ENCODE measurements at regions not wholly inside any gene's neighbourhood (a gene's known extent, or its start where the extent isn't known, plus 50 kb on each side); places are given as distances from the start of the nearest gene placed in this dataset.
"Not testable (repeated sequence)": the region's sequence is repeated elsewhere in the genome, so short reads cannot be mapped to it uniquely, and the experiment has no call there.

- TF ChIP-seq CTCF (IDR thresholded peaks at IDR 0.05; ENCODE audit: low read depth, low read length), result no peak
- no peaks in the 10 kb centered on the region for H3K9me3 ChIP-seq (ENCODE audit: low read depth)
- no peaks in the 10 kb centered on the region for H3K4me1 ChIP-seq (ENCODE audit: low read depth)
- no peak overlapping the region for H3K27ac ChIP-seq
- H3K4me3 ChIP-seq, result no peak overlapping the region
- DNase-seq (ENCODE audit: low read depth in 1 of 2, low spot score in 1 of 2), result no peak
- no peaks in the 10 kb centered on the region for H3K27me3 ChIP-seq
- H3K36me3 ChIP-seq, result no peaks in the 10 kb centered on the region
These were observed 145.6 kb upstream of the DCAF8L1 start for GRCh38 chrX:28126886-28127285.

- Histone ChIP-seq H3K4me3 (no peak overlapping the region), H3K27ac (no peak overlapping the region), H3K27me3 (no peaks in the 10 kb centered on the region), H3K9me3 (ENCODE audit: low read depth) (no peaks in the 10 kb centered on the region), H3K36me3 (no peaks in the 10 kb centered on the region), H3K4me1 (ENCODE audit: low read depth) (no peaks in the 10 kb centered on the region)
- no peak for TF ChIP-seq CTCF (IDR thresholded peaks at IDR 0.05; ENCODE audit: low read depth, low read length)
- DNase-seq (ENCODE audit: low read depth in 1 of 2, low spot score in 1 of 2), result no peak
These were observed 143.2 kb upstream of the DCAF8L1 start for GRCh38 chrX:28124416-28124815.

GRCh38 chrX:28120580-28121245 is 139.5 kb upstream of the DCAF8L1 start:
- not testable (repeated sequence) for H3K4me3 ChIP-seq; H3K27me3 ChIP-seq; DNase-seq (ENCODE audit: low read depth in 1 of 2, low spot score in 1 of 2); H3K9me3 ChIP-seq (ENCODE audit: low read depth); H3K36me3 ChIP-seq; H3K4me1 ChIP-seq (ENCODE audit: low read depth); H3K27ac ChIP-seq

- Histone ChIP-seq H3K4me1 (ENCODE audit: low read depth) (no peaks in the 10 kb centered on the region), H3K4me3 (no peak overlapping the region), H3K27me3 (no peaks in the 10 kb centered on the region), H3K9me3 (ENCODE audit: low read depth) (no peaks in the 10 kb centered on the region), H3K27ac (no peak overlapping the region), H3K36me3 (no peaks in the 10 kb centered on the region)
- peak in 1 of 2 donors; percentile 22 for DNase-seq (ENCODE audit: low read depth in 1 of 2, low spot score in 1 of 2)
- no peak for TF ChIP-seq CTCF (IDR thresholded peaks at IDR 0.05; ENCODE audit: low read depth, low read length)
These were observed 138.8 kb upstream of the DCAF8L1 start for GRCh38 chrX:28120072-28120471.

GRCh38 chrX:28108186-28108945 is 127.1 kb upstream of the DCAF8L1 start:
- no peak overlapping the region for H3K4me3 ChIP-seq
- no peak for DNase-seq (ENCODE audit: low read depth in 1 of 2, low spot score in 1 of 2)
- no peak overlapping the region for H3K27ac ChIP-seq
- no peaks in the 10 kb centered on the region for H3K9me3 ChIP-seq (ENCODE audit: low read depth)
- TF ChIP-seq CTCF (IDR thresholded peaks at IDR 0.05; ENCODE audit: low read depth, low read length), result no peak
- no peaks in the 10 kb centered on the region for H3K27me3 ChIP-seq
- no peaks in the 10 kb centered on the region for H3K36me3 ChIP-seq
- H3K4me1 ChIP-seq (ENCODE audit: low read depth), result no peaks in the 10 kb centered on the region

GRCh38 chrX:28099166-28099565 is 117.9 kb upstream of the DCAF8L1 start:
- no peak overlapping the region for H3K27ac ChIP-seq
- H3K27me3 ChIP-seq, result no peaks in the 10 kb centered on the region
- H3K4me3 ChIP-seq, result no peak overlapping the region
- no peaks in the 10 kb centered on the region for H3K9me3 ChIP-seq (ENCODE audit: low read depth)
- no peak for TF ChIP-seq CTCF (IDR thresholded peaks at IDR 0.05; ENCODE audit: low read depth, low read length)
- H3K4me1 ChIP-seq (ENCODE audit: low read depth), result no peaks in the 10 kb centered on the region
- no peaks in the 10 kb centered on the region for H3K36me3 ChIP-seq
- DNase-seq (ENCODE audit: low read depth in 1 of 2, low spot score in 1 of 2), result peak in 1 of 2 donors; percentile 69
